OCI-LY1 (cell line): ENCODE measurements at regions not wholly inside any gene's neighbourhood (a gene's known extent, or its start where the extent isn't known, plus 50 kb on each side); places are given as distances from the start of the nearest gene placed in this dataset.

Experiments used
- H2AFZ ChIP-seq: fragments of 200-600 bp; sonication (generic), shearing (Covaris generic); 2 replicates; pipeline ENCODE4 v1.6.0; 2014; ENCODE audit warnings: antibody characterized with exemption, mild to moderate bottlenecking, low read length
- H3F3A ChIP-seq: fragments of 200-600 bp; sonication (generic), shearing (Covaris generic); 2 replicates; pipeline ENCODE4 v1.6.0; 2014; ENCODE audit warnings: mild to moderate bottlenecking, antibody characterized with exemption, low read length, moderate library complexity; ENCODE audit not compliant: insufficient read depth
- H3K27ac ChIP-seq: fragments of 200-600 bp; sonication (generic); 2 replicates; pipeline ENCODE4 v1.5.1; 2014; ENCODE audit warnings: low read length, mixed run types, mild to moderate bottlenecking, low read depth; ENCODE audit not compliant: poor library complexity, severe bottlenecking
- H3K27me3 ChIP-seq: fragments of 200-600 bp; sonication (generic); 2 replicates; pipeline ENCODE4 v1.6.0; 2014; ENCODE audit warnings: antibody characterized with exemption, mild to moderate bottlenecking, low read length, moderate library complexity; ENCODE audit not compliant: insufficient read depth
- H3K36me3 ChIP-seq: fragments of 200-600 bp; sonication (generic); 2 replicates; pipeline ENCODE4 v1.6.1; 2014; ENCODE audit warnings: mild to moderate bottlenecking, antibody characterized with exemption, low read length, moderate library complexity, mixed read lengths; ENCODE audit not compliant: insufficient read depth
- H3K4me1 ChIP-seq: fragments of 200-600 bp; sonication (generic); 2 replicates; pipeline ENCODE4 v1.5.1; 2014; ENCODE audit warnings: mild to moderate bottlenecking, low read length, moderate library complexity; ENCODE audit not compliant: insufficient read depth, severe bottlenecking
- H3K4me2 ChIP-seq: fragments of 200-600 bp; sonication (generic), shearing (Covaris generic); 2 replicates; pipeline ENCODE4 v1.6.1; 2014; ENCODE audit warnings: low read length
- H3K4me3 ChIP-seq: fragments of 200-600 bp; sonication (generic); 2 replicates; pipeline ENCODE4 v1.5.1; 2014; ENCODE audit warnings: low read length, low read depth, mild to moderate bottlenecking, mixed read lengths; ENCODE audit not compliant: poor library complexity, severe bottlenecking
- H3K79me2 ChIP-seq: fragments of 200-600 bp; shearing (Covaris generic); 2 replicates; pipeline ENCODE4 v1.6.1; 2016; ENCODE audit warnings: mixed run types, low read length, mixed read lengths; ENCODE audit not compliant: insufficient read depth
- H3K9ac ChIP-seq: fragments of 200-600 bp; sonication (generic), shearing (Covaris generic); 2 replicates; pipeline ENCODE4 v1.6.1; 2014; ENCODE audit warnings: mild to moderate bottlenecking, low read length, mixed read lengths
- H3K9me2 ChIP-seq: fragments of 200-600 bp; sonication (generic), shearing (Covaris generic); 2 replicates; pipeline ENCODE4 v1.6.1; 2014; ENCODE audit warnings: low read depth, mild to moderate bottlenecking, low read length, mixed read lengths
- H3K9me3 ChIP-seq: fragments of 200-600 bp; shearing (Covaris generic); 2 replicates; pipeline ENCODE4 v1.6.1; 2014; ENCODE audit warnings: low read length, mixed read lengths
- H4K20me1 ChIP-seq: fragments of 200-600 bp; sonication (generic), shearing (Covaris generic); 2 replicates; pipeline ENCODE4 v1.6.0; 2016; ENCODE audit warnings: mild to moderate bottlenecking, low read length; ENCODE audit not compliant: insufficient read depth
- CTCF ChIP-seq: fragments of 200-600 bp; sonication (generic), shearing (Covaris generic); IDR thresholded peaks from 2 replicates; pipeline ENCODE4 v1.5.1; 2017; ENCODE audit warnings: mild to moderate bottlenecking, antibody characterized with exemption, low read length, moderate library complexity, mixed read lengths
- EZH2 ChIP-seq: fragments of 200-600 bp; sonication (generic), shearing (Covaris generic); IDR thresholded peaks from 2 replicates; pipeline ENCODE4 v1.8.0; 2017; ENCODE audit warnings: borderline replicate concordance, mixed run types, mild to moderate bottlenecking, antibody characterized with exemption, low read length, moderate library complexity, mixed read lengths

DNA sequence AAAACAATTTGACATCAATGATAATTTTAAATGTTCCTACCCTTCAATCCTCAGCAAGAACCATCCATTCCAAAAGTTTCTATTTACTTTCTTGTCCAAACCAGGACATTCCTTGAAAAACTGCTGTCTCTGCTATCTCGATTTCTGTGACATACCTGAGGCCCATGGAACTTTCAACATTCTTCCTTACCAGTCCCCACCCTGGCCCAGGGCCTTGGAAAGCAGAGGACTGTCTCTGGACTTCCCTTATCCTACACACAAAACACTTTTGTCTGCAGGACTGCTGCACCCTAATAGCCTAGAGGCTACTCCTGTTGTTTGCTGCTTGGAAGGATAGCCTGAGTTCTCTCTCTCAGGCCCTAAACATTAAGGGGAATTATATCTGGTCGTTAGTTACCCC is 151.8 kb upstream of the DHRS4 start:
- H3F3A ChIP-seq: no peaks in the 10 kb centered on the region
- H3K27ac ChIP-seq: no peak overlapping the region

DNA sequence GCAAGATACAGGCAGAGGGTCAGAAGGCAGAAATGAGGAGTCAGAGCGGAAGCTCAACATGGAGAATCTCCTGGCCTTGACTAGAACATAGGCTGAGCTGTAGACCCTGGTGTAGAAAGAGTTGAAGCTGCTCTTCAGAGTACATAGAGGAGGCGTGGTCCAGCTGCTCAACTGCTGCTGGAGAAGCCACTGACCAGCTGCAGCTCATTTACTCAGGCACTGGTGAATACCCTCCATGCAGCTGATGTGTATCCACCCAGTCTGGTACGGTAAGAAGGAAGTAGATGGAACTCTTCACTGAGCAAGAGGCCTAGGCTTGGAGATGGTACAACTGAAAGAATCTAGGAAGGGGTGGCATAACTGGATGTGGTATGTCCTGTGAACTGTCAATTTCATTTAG is 148.8 kb upstream of the DHRS4 start:
- Histone ChIP-seq H3K9me3 (no peaks in the 10 kb centered on the region), H4K20me1 (no peaks in the 10 kb centered on the region), H3K36me3 (no peaks in the 10 kb centered on the region), H3K79me2 (no peaks in the 10 kb centered on the region), H3K4me2 (no peak overlapping the region), H3K4me1 (no peaks in the 10 kb centered on the region), H3K4me3 (no peak overlapping the region), H3K27ac (no peak overlapping the region), H3F3A (no peaks in the 10 kb centered on the region), H2AFZ (no peak overlapping the region), H3K9ac (no peak overlapping the region), H3K27me3 (no peaks in the 10 kb centered on the region), H3K9me2 (no peaks in the 10 kb centered on the region)
- TF ChIP-seq CTCF (no peak), EZH2 (no peak)

More for the DNA sequence above, 151.8 kb upstream of the DHRS4 start:
- no peaks in the 10 kb centered on the region for H3K9me3 ChIP-seq
- no peak overlapping the region for H3K4me2 ChIP-seq
- H3K4me1 ChIP-seq: no peaks in the 10 kb centered on the region
- no peaks in the 10 kb centered on the region for H3K9me2 ChIP-seq
- H3K79me2 ChIP-seq: no peaks in the 10 kb centered on the region
- no peak overlapping the region for H3K4me3 ChIP-seq
- no peak overlapping the region for H3K9ac ChIP-seq
- H3K27me3 ChIP-seq: no peaks in the 10 kb centered on the region
- no peak for TF ChIP-seq CTCF
- no peaks in the 10 kb centered on the region for H4K20me1 ChIP-seq
- no peak overlapping the region for H2AFZ ChIP-seq
- no peaks in the 10 kb centered on the region for H3K36me3 ChIP-seq

- H3K4me3 ChIP-seq: no peak overlapping the region
- no peaks in the 10 kb centered on the region for H4K20me1 ChIP-seq
- no peaks in the 10 kb centered on the region for H3K27me3 ChIP-seq
Observed at GRCh38 chr14:23805761-23806160, 147.8 kb upstream of the DHRS4 start.

More at GRCh38 chr14:23805761-23806160, 147.8 kb upstream of the DHRS4 start:
- H3K79me2 ChIP-seq: no peaks in the 10 kb centered on the region
- no peak overlapping the region for H3K9ac ChIP-seq
- no peak overlapping the region for H2AFZ ChIP-seq
- no peaks in the 10 kb centered on the region for H3F3A ChIP-seq
- H3K27ac ChIP-seq: no peak overlapping the region
- no peak for TF ChIP-seq EZH2
- TF ChIP-seq CTCF: no peak
- no peaks in the 10 kb centered on the region for H3K36me3 ChIP-seq
- no peak overlapping the region for H3K4me2 ChIP-seq
- H3K9me2 ChIP-seq: no peaks in the 10 kb centered on the region
- H3K9me3 ChIP-seq: no peaks in the 10 kb centered on the region
- no peaks in the 10 kb centered on the region for H3K4me1 ChIP-seq
